ENCODE measurements at regions not wholly inside any gene's neighbourhood (a gene's known extent, or its start where the extent isn't known, plus 50 kb on each side); places are given as distances from the start of the nearest gene placed in this dataset.

GRCh38 chr6:138571585-138572166, 72.4 kb upstream of the NHSL1 start:
- peaks cover 21% of the 10 kb centered on the region for H3K4me1 ChIP-seq (ENCODE audit: insufficient read depth, low read length, poor library complexity, severe bottlenecking)

GRCh38 chr6:138572167-138572875, 73.0 kb upstream of the NHSL1 start:
- Histone ChIP-seq H3K36me3 (ENCODE audit: insufficient read depth, low read length, poor library complexity, severe bottlenecking) (no peaks in the 10 kb centered on the region), H3K27me3 (replicated peaks; ENCODE audit: insufficient read depth, low read depth, low read length, poor library complexity) (no peaks in the 10 kb centered on the region), H3K27ac (ENCODE audit: low read depth, low read length, poor library complexity, severe bottlenecking) (no peak overlapping the region), H3K4me3 (ENCODE audit: low read depth, low read length, poor library complexity, severe bottlenecking) (peak overlapping the region; percentile 48), H3K4me1 (ENCODE audit: insufficient read depth, low read length, poor library complexity, severe bottlenecking) (peaks cover 28% of the 10 kb centered on the region), H3K9me3 (ENCODE audit: low read depth, low read length, poor library complexity, severe bottlenecking) (no peaks in the 10 kb centered on the region)
- POLR2A ChIA-PET (ENCODE audit: low non-redundant PET), result interaction anchor here (0.5 kb wide), 1 partner anchor 802 kb away, joined by 9 read pairs; the partner anchor contains the start of gene CITED2
- intact Hi-C loops (cut with micrococcal nuclease; ENCODE audit: unreplicated experiment), result no loop called here
- peak; percentile 94 for DNase-seq (ENCODE audit: low spot score)
- no peak for TF ChIP-seq EZH2 (IDR thresholded peaks at IDR 0.05; ENCODE audit: borderline replicate concordance, low read depth, low read length, poor library complexity, severe bottlenecking)
- TF ChIP-seq CTCF (conservative IDR thresholded peaks at IDR 0.05; ENCODE audit: low read depth, low read length), result no peak
- CTCF ChIA-PET, result no interaction called here
- BruUV-seq (replicated peaks), result no TSS peak

More at GRCh38 chr6:138571585-138572166, 72.4 kb upstream of the NHSL1 start:
- Histone ChIP-seq H3K27me3 (replicated peaks; ENCODE audit: insufficient read depth, low read depth, low read length, poor library complexity) (no peaks in the 10 kb centered on the region), H3K36me3 (ENCODE audit: insufficient read depth, low read length, poor library complexity, severe bottlenecking) (no peaks in the 10 kb centered on the region), H3K27ac (ENCODE audit: low read depth, low read length, poor library complexity, severe bottlenecking) (no peak overlapping the region), H3K9me3 (ENCODE audit: low read depth, low read length, poor library complexity, severe bottlenecking) (no peaks in the 10 kb centered on the region), H3K4me3 (ENCODE audit: low read depth, low read length, poor library complexity, severe bottlenecking) (peak overlapping the region; percentile 48)
- ChIA-PET CTCF (no interaction called here), POLR2A (ENCODE audit: low non-redundant PET) (interaction anchor here (0.5 kb wide), 1 partner anchor 803 kb away, joined by 9 read pairs; the partner anchor contains the start of gene CITED2)
- intact Hi-C loops (cut with micrococcal nuclease; ENCODE audit: unreplicated experiment), result no loop called here
- BruUV-seq (replicated peaks), result TSS peak; percentile 70
- TF ChIP-seq CTCF (conservative IDR thresholded peaks at IDR 0.05; ENCODE audit: low read depth, low read length) (no peak), EZH2 (IDR thresholded peaks at IDR 0.05; ENCODE audit: borderline replicate concordance, low read depth, low read length, poor library complexity, severe bottlenecking) (no peak)
- peak; percentile 27 for DNase-seq (ENCODE audit: low spot score)

- Histone ChIP-seq H3K9me3 (ENCODE audit: low read depth, low read length, poor library complexity, severe bottlenecking) (no peaks in the 10 kb centered on the region), H3K27me3 (replicated peaks; ENCODE audit: insufficient read depth, low read depth, low read length, poor library complexity) (no peaks in the 10 kb centered on the region), H3K36me3 (ENCODE audit: insufficient read depth, low read length, poor library complexity, severe bottlenecking) (no peaks in the 10 kb centered on the region), H3K4me3 (ENCODE audit: low read depth, low read length, poor library complexity, severe bottlenecking) (no peak overlapping the region), H3K4me1 (ENCODE audit: insufficient read depth, low read length, poor library complexity, severe bottlenecking) (peaks cover 31% of the 10 kb centered on the region), H3K27ac (ENCODE audit: low read depth, low read length, poor library complexity, severe bottlenecking) (no peak overlapping the region)
- no TSS peak for BruUV-seq (replicated peaks)
- no peak for DNase-seq (ENCODE audit: low spot score)
- CTCF ChIA-PET, result no interaction called here
- POLR2A ChIA-PET (ENCODE audit: low non-redundant PET), result no interaction called here
- intact Hi-C loops (cut with micrococcal nuclease; ENCODE audit: unreplicated experiment), result no loop called here
- TF ChIP-seq CTCF (conservative IDR thresholded peaks at IDR 0.05; ENCODE audit: low read depth, low read length) (no peak), EZH2 (IDR thresholded peaks at IDR 0.05; ENCODE audit: borderline replicate concordance, low read depth, low read length, poor library complexity, severe bottlenecking) (no peak)
Observed at GRCh38 chr6:138572885-138573284, 73.6 kb upstream of the NHSL1 start.

Data from A673 (cell line).